Mammary epithelial cell (primary cell): ENCODE measurements at regions not wholly inside any gene's neighbourhood (a gene's known extent, or its start where the extent isn't known, plus 50 kb on each side); places are given as distances from the start of the nearest gene placed in this dataset.

Experiments
- EZH2 ChIP-seq: IDR thresholded peaks from 2 replicates; pipeline ENCODE4 v1.6.1; 2012; ENCODE audit warnings: low read length, inconsistent platforms, borderline replicate concordance
- TF ChIP-seq, protein P1 (sequence below), 2 donors: IDR thresholded peaks in 1 of 2; conservative IDR thresholded peaks in 1 of 2; 2 replicates each; pipeline ENCODE4 v1.5.1; 2011 to 2012; ENCODE audit warnings: inconsistent platforms in 2 of 2, low read length in 2 of 2, mild to moderate bottlenecking in 2 of 2, control low read depth in 1 of 2, low read depth in 1 of 2; ENCODE audit not compliant: insufficient read depth in 1 of 2; ENCODE audit errors: extremely low read depth in 1 of 2

DNA sequence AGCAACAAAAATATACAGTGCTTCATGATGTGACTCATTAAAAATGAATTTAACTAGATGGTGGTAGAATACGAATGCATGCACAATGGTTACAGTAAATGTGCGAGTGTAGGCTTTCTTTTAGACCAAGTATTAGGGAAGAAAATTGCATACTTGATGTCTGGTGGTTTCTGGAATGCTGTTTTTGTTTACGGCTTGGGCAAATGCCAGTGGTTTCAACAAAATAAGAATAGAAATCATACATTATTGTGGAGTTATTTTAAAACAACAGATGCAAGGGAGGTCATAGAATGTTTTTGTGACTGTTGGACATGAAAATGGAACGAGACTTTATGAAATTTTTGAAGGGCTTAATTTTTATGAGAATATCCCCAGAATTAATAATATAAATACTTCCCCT is 580.9 kb downstream of the PLCL1 start:
- TF ChIP-seq, protein P1, sequence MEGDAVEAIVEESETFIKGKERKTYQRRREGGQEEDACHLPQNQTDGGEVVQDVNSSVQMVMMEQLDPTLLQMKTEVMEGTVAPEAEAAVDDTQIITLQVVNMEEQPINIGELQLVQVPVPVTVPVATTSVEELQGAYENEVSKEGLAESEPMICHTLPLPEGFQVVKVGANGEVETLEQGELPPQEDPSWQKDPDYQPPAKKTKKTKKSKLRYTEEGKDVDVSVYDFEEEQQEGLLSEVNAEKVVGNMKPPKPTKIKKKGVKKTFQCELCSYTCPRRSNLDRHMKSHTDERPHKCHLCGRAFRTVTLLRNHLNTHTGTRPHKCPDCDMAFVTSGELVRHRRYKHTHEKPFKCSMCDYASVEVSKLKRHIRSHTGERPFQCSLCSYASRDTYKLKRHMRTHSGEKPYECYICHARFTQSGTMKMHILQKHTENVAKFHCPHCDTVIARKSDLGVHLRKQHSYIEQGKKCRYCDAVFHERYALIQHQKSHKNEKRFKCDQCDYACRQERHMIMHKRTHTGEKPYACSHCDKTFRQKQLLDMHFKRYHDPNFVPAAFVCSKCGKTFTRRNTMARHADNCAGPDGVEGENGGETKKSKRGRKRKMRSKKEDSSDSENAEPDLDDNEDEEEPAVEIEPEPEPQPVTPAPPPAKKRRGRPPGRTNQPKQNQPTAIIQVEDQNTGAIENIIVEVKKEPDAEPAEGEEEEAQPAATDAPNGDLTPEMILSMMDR (conservative IDR thresholded peaks at IDR 0.05 in 1 of 2, IDR thresholded peaks at IDR 0.05 in 1 of 2; ENCODE audit: extremely low read depth in 1 of 2, insufficient read depth in 1 of 2, low read depth in 1 of 2, low read length in 2 of 2), result no peak
- TF ChIP-seq EZH2, result no peak
